ENCODE measurements at regions not wholly inside any gene's neighbourhood (a gene's known extent, or its start where the extent isn't known, plus 50 kb on each side); places are given as distances from the start of the nearest gene placed in this dataset.

DNA sequence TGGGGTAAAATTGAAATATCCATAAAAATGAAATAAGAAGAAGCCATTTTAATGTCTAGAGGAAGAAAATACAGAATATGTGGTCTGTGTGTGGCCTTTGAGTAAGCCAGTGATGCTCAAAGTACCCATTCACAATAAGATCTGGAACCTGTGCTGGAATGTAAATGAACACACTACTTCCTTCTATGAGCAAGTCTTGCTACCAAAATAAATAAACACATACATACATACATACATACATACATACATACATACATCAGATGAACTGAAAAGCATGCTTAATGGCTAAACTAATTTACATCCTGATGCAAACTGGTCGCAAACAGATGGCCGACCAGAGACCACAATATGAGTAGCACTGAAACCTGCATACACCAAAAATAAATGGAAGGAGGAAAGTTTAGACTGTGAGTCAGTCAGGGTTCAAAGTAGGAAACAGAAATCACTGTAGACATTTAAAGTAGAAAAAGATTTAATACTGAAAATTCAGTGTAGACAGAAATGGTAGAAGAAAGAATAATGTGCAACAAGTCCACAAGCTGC, 317.6 kb downstream of the CAAP1 start:
- POLR2A ChIA-PET: no interaction called here
- CTCF ChIA-PET: no interaction called here
- no peak overlapping the region for H3K4me3 ChIP-seq (ENCODE audit: control insufficient read depth in 1 of 7, extremely low read depth in 1 of 7, insufficient read depth in 4 of 7, low read depth in 2 of 7, low read length in 6 of 7)
- no peaks in the 10 kb centered on the region for H3K36me3 ChIP-seq (ENCODE audit: control insufficient read depth in 4 of 4, insufficient read depth in 4 of 4, low read length in 3 of 4)
- no CpG with 5 or more reads among the region's 2 CpGs for WGBS (ENCODE audit: insufficient coverage)
- no peaks in the 10 kb centered on the region for H3K4me1 ChIP-seq (ENCODE audit: control extremely low read depth in 1 of 4, control insufficient read depth in 4 of 4, insufficient read depth in 4 of 4, low read length in 3 of 4)
- no peak for DNase-seq
- no peaks in the 10 kb centered on the region for H3K9me3 ChIP-seq (ENCODE audit: control extremely low read depth in 1 of 5, control insufficient read depth in 4 of 5, insufficient read depth in 2 of 5, low read depth in 1 of 5, low read length in 4 of 5)
- no peak overlapping the region for H3K27ac ChIP-seq (ENCODE audit: insufficient read depth in 1 of 2, low read depth in 1 of 2, low read length in 2 of 2, poor library complexity in 1 of 2, severe bottlenecking in 2 of 2)
- H3K27me3 ChIP-seq (replicated peaks in 2 of 5; ENCODE audit: control insufficient read depth in 4 of 5, insufficient read depth in 5 of 5, low read length in 4 of 5): no peaks in the 10 kb centered on the region

DNA sequence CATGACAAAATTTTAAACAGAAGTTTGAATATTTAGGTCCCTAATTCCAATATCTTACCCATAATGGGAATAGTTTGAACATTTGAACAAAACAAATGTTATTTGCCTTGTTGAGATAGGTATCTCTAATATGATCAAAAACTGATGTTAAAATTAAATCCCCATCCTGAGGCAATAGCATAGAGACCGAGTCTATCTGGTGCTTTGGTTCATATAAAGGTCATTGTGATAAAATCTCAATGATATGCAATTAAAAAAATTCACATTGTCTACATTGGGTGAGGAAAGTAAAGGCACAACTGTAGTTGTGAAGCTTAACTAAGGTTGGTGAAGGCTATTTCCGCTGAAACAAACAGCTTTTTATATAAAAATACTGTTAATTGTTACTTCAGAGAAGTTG, 318.3 kb downstream of the CAAP1 start:
- Histone ChIP-seq H3K27ac (ENCODE audit: insufficient read depth in 1 of 2, low read depth in 1 of 2, low read length in 2 of 2, poor library complexity in 1 of 2, severe bottlenecking in 2 of 2) (no peak overlapping the region), H3K4me3 (ENCODE audit: control insufficient read depth in 1 of 7, extremely low read depth in 1 of 7, insufficient read depth in 4 of 7, low read depth in 2 of 7, low read length in 6 of 7) (no peak overlapping the region), H3K4me1 (ENCODE audit: control extremely low read depth in 1 of 4, control insufficient read depth in 4 of 4, insufficient read depth in 4 of 4, low read length in 3 of 4) (no peaks in the 10 kb centered on the region), H3K36me3 (ENCODE audit: control insufficient read depth in 4 of 4, insufficient read depth in 4 of 4, low read length in 3 of 4) (no peaks in the 10 kb centered on the region), H3K9me3 (ENCODE audit: control extremely low read depth in 1 of 5, control insufficient read depth in 4 of 5, insufficient read depth in 2 of 5, low read depth in 1 of 5, low read length in 4 of 5) (no peaks in the 10 kb centered on the region), H3K27me3 (replicated peaks in 2 of 5; ENCODE audit: control insufficient read depth in 4 of 5, insufficient read depth in 5 of 5, low read length in 4 of 5) (no peaks in the 10 kb centered on the region)
- 60% methylated on average over 1 of the region's 2 CpGs for WGBS (ENCODE audit: insufficient coverage)
- no peak for DNase-seq
- CTCF ChIA-PET: no interaction called here
- POLR2A ChIA-PET: no interaction called here

DNA sequence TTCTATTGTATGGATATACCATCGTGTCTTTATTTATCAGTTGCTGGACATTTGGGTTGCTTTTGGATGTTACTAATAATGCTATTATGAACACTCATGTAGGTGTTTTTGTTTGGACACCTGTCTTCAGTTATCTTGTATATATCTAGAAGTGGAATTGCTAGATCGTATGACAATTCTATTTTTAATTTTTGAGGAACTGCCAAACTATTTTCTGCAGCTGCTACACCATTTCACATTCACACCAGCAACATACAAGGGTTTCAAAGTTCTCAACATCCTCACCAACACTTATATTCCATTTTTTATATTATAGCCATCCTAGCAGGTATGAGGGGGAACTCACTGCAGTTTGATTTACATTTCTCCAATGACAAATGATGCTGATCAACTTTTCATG, 324.6 kb downstream of the CAAP1 start:
- Histone ChIP-seq H3K4me3 (ENCODE audit: control insufficient read depth in 1 of 7, extremely low read depth in 1 of 7, insufficient read depth in 4 of 7, low read depth in 2 of 7, low read length in 6 of 7) (no peak overlapping the region), H3K36me3 (ENCODE audit: control insufficient read depth in 4 of 4, insufficient read depth in 4 of 4, low read length in 3 of 4) (no peaks in the 10 kb centered on the region), H3K27ac (ENCODE audit: insufficient read depth in 1 of 2, low read depth in 1 of 2, low read length in 2 of 2, poor library complexity in 1 of 2, severe bottlenecking in 2 of 2) (no peak overlapping the region), H3K27me3 (replicated peaks in 2 of 5; ENCODE audit: control insufficient read depth in 4 of 5, insufficient read depth in 5 of 5, low read length in 4 of 5) (no peaks in the 10 kb centered on the region), H3K4me1 (ENCODE audit: control extremely low read depth in 1 of 4, control insufficient read depth in 4 of 4, insufficient read depth in 4 of 4, low read length in 3 of 4) (no peaks in the 10 kb centered on the region), H3K9me3 (ENCODE audit: control extremely low read depth in 1 of 5, control insufficient read depth in 4 of 5, insufficient read depth in 2 of 5, low read depth in 1 of 5, low read length in 4 of 5) (no peaks in the 10 kb centered on the region)
- POLR2A ChIA-PET: no interaction called here
- CTCF ChIA-PET: no interaction called here
- no CpG with 5 or more reads among the region's 2 CpGs for WGBS (ENCODE audit: insufficient coverage)
- no peak for DNase-seq

DNA sequence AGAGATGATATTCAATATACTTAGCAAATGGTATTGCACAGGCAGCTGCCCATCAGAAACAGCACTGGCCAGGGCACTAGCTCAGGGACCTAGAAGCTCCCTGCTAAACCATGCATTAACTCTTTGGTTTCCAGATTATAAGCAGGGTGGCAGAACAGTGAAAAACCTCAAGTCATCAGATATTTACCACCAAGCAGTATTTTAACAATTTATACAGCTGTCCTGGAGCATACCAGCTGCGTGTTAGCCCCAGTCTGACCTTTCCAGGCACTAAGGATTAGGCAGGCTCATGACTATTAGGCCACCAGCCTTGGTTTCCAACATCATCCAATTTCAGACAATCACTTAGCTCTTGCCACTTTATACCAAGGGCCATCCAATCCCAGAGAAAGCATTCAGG, 326.5 kb downstream of the CAAP1 start:
- H3K4me3 ChIP-seq (ENCODE audit: control insufficient read depth in 1 of 7, extremely low read depth in 1 of 7, insufficient read depth in 4 of 7, low read depth in 2 of 7, low read length in 6 of 7): no peak overlapping the region
- no peak for DNase-seq
- H3K27me3 ChIP-seq (replicated peaks in 2 of 5; ENCODE audit: control insufficient read depth in 4 of 5, insufficient read depth in 5 of 5, low read length in 4 of 5): no peaks in the 10 kb centered on the region
- 92% methylated on average over 1 of the region's 1 CpG for WGBS (ENCODE audit: insufficient coverage)
- no peaks in the 10 kb centered on the region for H3K36me3 ChIP-seq (ENCODE audit: control insufficient read depth in 4 of 4, insufficient read depth in 4 of 4, low read length in 3 of 4)
- CTCF ChIA-PET: no interaction called here
- no peak overlapping the region for H3K27ac ChIP-seq (ENCODE audit: insufficient read depth in 1 of 2, low read depth in 1 of 2, low read length in 2 of 2, poor library complexity in 1 of 2, severe bottlenecking in 2 of 2)
- POLR2A ChIA-PET: no interaction called here
- no peaks in the 10 kb centered on the region for H3K9me3 ChIP-seq (ENCODE audit: control extremely low read depth in 1 of 5, control insufficient read depth in 4 of 5, insufficient read depth in 2 of 5, low read depth in 1 of 5, low read length in 4 of 5)
- no peaks in the 10 kb centered on the region for H3K4me1 ChIP-seq (ENCODE audit: control extremely low read depth in 1 of 4, control insufficient read depth in 4 of 4, insufficient read depth in 4 of 4, low read length in 3 of 4)

DNA sequence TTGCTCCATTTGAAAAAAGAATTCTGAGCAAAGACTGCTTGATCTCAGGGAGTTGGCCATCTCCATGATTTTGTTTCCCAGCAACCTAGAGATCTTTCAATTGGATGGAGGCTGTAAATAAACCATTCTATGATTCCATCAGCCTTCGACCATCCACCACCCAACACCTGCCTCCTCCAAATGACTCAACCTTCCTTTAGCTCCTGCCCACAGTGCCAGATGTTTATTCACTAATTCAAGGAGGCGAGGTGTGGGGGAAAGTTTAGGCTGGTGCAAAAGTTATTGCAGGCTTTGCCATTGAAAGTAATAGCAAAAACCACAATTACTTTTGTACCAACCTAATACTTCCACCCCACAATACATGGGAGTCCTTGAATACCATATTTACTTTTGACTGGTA, 327.5 kb downstream of the CAAP1 start:
- CTCF ChIA-PET: no interaction called here
- no peaks in the 10 kb centered on the region for H3K9me3 ChIP-seq (ENCODE audit: control extremely low read depth in 1 of 5, control insufficient read depth in 4 of 5, insufficient read depth in 2 of 5, low read depth in 1 of 5, low read length in 4 of 5)

DNA sequence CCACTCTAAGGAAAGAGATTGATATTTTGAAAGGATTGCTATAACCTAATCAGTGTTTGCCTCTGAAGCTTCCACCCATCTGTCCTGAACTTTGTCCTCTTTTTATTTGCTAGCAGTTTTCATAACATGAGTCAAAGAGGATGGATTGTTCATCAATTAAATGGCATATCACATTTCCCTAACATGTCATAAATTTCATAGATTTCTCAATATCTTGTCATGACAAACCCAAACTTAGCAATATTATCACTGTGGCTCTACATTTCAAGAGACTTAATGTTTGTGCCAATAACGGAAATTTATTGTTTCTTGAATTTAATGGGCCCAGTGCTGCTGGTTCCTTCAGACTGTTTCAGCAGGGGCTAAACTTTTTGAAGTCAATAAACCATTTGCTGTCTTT, 330.3 kb downstream of the CAAP1 start:
- no peaks in the 10 kb centered on the region for H3K27me3 ChIP-seq (replicated peaks in 2 of 5; ENCODE audit: control insufficient read depth in 4 of 5, insufficient read depth in 5 of 5, low read length in 4 of 5)
- H3K36me3 ChIP-seq (ENCODE audit: control insufficient read depth in 4 of 4, insufficient read depth in 4 of 4, low read length in 3 of 4): no peaks in the 10 kb centered on the region
- ChIA-PET POLR2A (no interaction called here), CTCF (no interaction called here)
- no peak overlapping the region for H3K4me3 ChIP-seq (ENCODE audit: control insufficient read depth in 1 of 7, extremely low read depth in 1 of 7, insufficient read depth in 4 of 7, low read depth in 2 of 7, low read length in 6 of 7)
- no peaks in the 10 kb centered on the region for H3K9me3 ChIP-seq (ENCODE audit: control extremely low read depth in 1 of 5, control insufficient read depth in 4 of 5, insufficient read depth in 2 of 5, low read depth in 1 of 5, low read length in 4 of 5)
- no peaks in the 10 kb centered on the region for H3K4me1 ChIP-seq (ENCODE audit: control extremely low read depth in 1 of 4, control insufficient read depth in 4 of 4, insufficient read depth in 4 of 4, low read length in 3 of 4)
- WGBS (ENCODE audit: insufficient coverage): 100% methylated on average over 1 of the region's 1 CpG
- no peak for DNase-seq
- no peak overlapping the region for H3K27ac ChIP-seq (ENCODE audit: insufficient read depth in 1 of 2, low read depth in 1 of 2, low read length in 2 of 2, poor library complexity in 1 of 2, severe bottlenecking in 2 of 2)

More for the DNA sequence above, 327.5 kb downstream of the CAAP1 start:
- POLR2A ChIA-PET: no interaction called here
- Histone ChIP-seq H3K4me1 (ENCODE audit: control extremely low read depth in 1 of 4, control insufficient read depth in 4 of 4, insufficient read depth in 4 of 4, low read length in 3 of 4) (no peaks in the 10 kb centered on the region), H3K27ac (ENCODE audit: insufficient read depth in 1 of 2, low read depth in 1 of 2, low read length in 2 of 2, poor library complexity in 1 of 2, severe bottlenecking in 2 of 2) (no peak overlapping the region), H3K36me3 (ENCODE audit: control insufficient read depth in 4 of 4, insufficient read depth in 4 of 4, low read length in 3 of 4) (no peaks in the 10 kb centered on the region), H3K27me3 (replicated peaks in 2 of 5; ENCODE audit: control insufficient read depth in 4 of 5, insufficient read depth in 5 of 5, low read length in 4 of 5) (no peaks in the 10 kb centered on the region), H3K4me3 (ENCODE audit: control insufficient read depth in 1 of 7, extremely low read depth in 1 of 7, insufficient read depth in 4 of 7, low read depth in 2 of 7, low read length in 6 of 7) (no peak overlapping the region)
- DNase-seq: no peak
- no CpG with 5 or more reads among the region's 2 CpGs for WGBS (ENCODE audit: insufficient coverage)

DNA sequence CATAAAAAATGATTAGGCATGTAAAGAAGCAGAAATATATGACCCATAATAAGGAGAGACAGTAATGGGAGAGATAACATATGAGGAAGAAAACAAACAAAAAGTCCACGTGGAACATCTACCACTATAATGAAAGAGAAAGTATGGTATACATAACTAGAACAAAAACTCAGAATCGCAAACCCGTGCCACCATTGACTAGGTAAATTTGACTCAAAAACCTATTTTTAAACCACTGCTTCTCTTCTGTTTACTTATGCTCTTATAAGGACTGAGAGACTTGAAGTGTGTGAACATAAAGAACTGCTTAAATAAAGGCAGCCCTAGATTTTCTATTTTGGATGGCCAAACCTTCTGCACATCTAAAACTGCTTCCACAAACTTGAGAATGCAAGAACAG, 330.7 kb downstream of the CAAP1 start:
- POLR2A ChIA-PET: no interaction called here
- WGBS (ENCODE audit: insufficient coverage): no CpG with 5 or more reads among the region's 3 CpGs

More for the DNA sequence above, 330.7 kb downstream of the CAAP1 start:
- no peak for DNase-seq
- H3K4me3 ChIP-seq (ENCODE audit: control insufficient read depth in 1 of 7, extremely low read depth in 1 of 7, insufficient read depth in 4 of 7, low read depth in 2 of 7, low read length in 6 of 7): no peak overlapping the region
- CTCF ChIA-PET: no interaction called here
- H3K36me3 ChIP-seq (ENCODE audit: control insufficient read depth in 4 of 4, insufficient read depth in 4 of 4, low read length in 3 of 4): no peaks in the 10 kb centered on the region
- no peaks in the 10 kb centered on the region for H3K4me1 ChIP-seq (ENCODE audit: control extremely low read depth in 1 of 4, control insufficient read depth in 4 of 4, insufficient read depth in 4 of 4, low read length in 3 of 4)
- H3K9me3 ChIP-seq (ENCODE audit: control extremely low read depth in 1 of 5, control insufficient read depth in 4 of 5, insufficient read depth in 2 of 5, low read depth in 1 of 5, low read length in 4 of 5): no peaks in the 10 kb centered on the region
- H3K27me3 ChIP-seq (replicated peaks in 2 of 5; ENCODE audit: control insufficient read depth in 4 of 5, insufficient read depth in 5 of 5, low read length in 4 of 5): no peaks in the 10 kb centered on the region
- no peak overlapping the region for H3K27ac ChIP-seq (ENCODE audit: insufficient read depth in 1 of 2, low read depth in 1 of 2, low read length in 2 of 2, poor library complexity in 1 of 2, severe bottlenecking in 2 of 2)

Measured in common myeloid progenitor, CD34-positive (primary cell).